ENCODE measurements at regions not wholly inside any gene's neighbourhood (a gene's known extent, or its start where the extent isn't known, plus 50 kb on each side); places are given as distances from the start of the nearest gene placed in this dataset.

- TF ChIP-seq CTCF (IDR thresholded peaks at IDR 0.05) (no peak), EZH2 (IDR thresholded peaks at IDR 0.05; ENCODE audit: borderline replicate concordance, insufficient read depth, low read depth, low read length, poor library complexity, severe bottlenecking) (no peak)
Observed at GRCh38 chr2:217438136-217438535, 564.7 kb downstream of the TNS1 start.
